ENCODE measurements at regions not wholly inside any gene's neighbourhood (a gene's known extent, or its start where the extent isn't known, plus 50 kb on each side); places are given as distances from the start of the nearest gene placed in this dataset.
"Not testable (repeated sequence)": the region's sequence is repeated elsewhere in the genome, so short reads cannot be mapped to it uniquely, and the experiment has no call there.

GRCh38 chr2:221984376-221984775 lies 314.4 kb downstream of the PAX3 start:
- not testable (repeated sequence) for TF ChIP-seq CTCF (conservative IDR thresholded peaks at IDR 0.05); EZH2 (IDR thresholded peaks at IDR 0.05; ENCODE audit: low read depth)

Measured in PC-9 (cell line).